DND-41 (cell line): ENCODE measurements at regions not wholly inside any gene's neighbourhood (a gene's known extent, or its start where the extent isn't known, plus 50 kb on each side); places are given as distances from the start of the nearest gene placed in this dataset.

Experiments used
- EZH2 ChIP-seq: IDR thresholded peaks from 3 replicates; pipeline ENCODE4 v1.6.1; 2012; ENCODE audit warnings: borderline replicate concordance, low read depth, mild to moderate bottlenecking, moderate library complexity, low read length, inconsistent platforms; ENCODE audit not compliant: severe bottlenecking
- TF ChIP-seq, protein P1 (sequence below): IDR thresholded peaks from 2 replicates; pipeline ENCODE4 v1.5.1; 2012; ENCODE audit warnings: borderline replicate concordance, low read length, moderate library complexity, mild to moderate bottlenecking; ENCODE audit not compliant: poor library complexity, severe bottlenecking; ENCODE audit errors: extremely low read depth

DNA sequence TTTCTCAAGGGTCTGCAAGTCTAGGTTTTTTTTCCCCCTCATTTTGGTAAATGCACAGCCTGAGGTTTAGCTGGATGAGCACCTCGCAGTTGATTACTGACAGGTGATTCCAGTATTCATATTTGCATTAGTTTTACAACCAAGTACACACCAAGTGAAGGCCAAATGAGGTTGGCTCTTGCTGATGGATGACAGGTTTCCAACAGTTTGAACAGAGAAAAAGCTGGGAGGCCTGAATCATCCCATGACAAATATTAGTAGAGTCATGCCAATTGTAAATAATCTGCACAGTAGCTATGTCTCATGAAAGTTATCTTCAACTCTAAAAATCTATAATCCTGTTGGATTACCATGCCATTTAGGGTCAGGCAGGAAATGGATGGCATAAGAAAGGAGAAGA, 399.8 kb downstream of the HTR7 start:
- TF ChIP-seq, protein P1, sequence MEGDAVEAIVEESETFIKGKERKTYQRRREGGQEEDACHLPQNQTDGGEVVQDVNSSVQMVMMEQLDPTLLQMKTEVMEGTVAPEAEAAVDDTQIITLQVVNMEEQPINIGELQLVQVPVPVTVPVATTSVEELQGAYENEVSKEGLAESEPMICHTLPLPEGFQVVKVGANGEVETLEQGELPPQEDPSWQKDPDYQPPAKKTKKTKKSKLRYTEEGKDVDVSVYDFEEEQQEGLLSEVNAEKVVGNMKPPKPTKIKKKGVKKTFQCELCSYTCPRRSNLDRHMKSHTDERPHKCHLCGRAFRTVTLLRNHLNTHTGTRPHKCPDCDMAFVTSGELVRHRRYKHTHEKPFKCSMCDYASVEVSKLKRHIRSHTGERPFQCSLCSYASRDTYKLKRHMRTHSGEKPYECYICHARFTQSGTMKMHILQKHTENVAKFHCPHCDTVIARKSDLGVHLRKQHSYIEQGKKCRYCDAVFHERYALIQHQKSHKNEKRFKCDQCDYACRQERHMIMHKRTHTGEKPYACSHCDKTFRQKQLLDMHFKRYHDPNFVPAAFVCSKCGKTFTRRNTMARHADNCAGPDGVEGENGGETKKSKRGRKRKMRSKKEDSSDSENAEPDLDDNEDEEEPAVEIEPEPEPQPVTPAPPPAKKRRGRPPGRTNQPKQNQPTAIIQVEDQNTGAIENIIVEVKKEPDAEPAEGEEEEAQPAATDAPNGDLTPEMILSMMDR: no peak
- no peak for TF ChIP-seq EZH2
